MM.1S (cell line): ENCODE measurements at regions not wholly inside any gene's neighbourhood (a gene's known extent, or its start where the extent isn't known, plus 50 kb on each side); places are given as distances from the start of the nearest gene placed in this dataset.

Experiments used
- DNase-seq: peaks from one replicate; pipeline ENCODE4 v3.0.0-alpha.2; 2015
- H2AFZ ChIP-seq: fragments of 300-600 bp; sonication (generic); 2 replicates; pipeline ENCODE4 v1.6.0; 2016; ENCODE audit warnings: antibody characterized with exemption, low read length
- H3F3A ChIP-seq: fragments of 300-600 bp; sonication (generic); 2 replicates; pipeline ENCODE4 v1.6.1; 2016; ENCODE audit warnings: mild to moderate bottlenecking, antibody characterized with exemption, low read length, moderate library complexity, mixed read lengths; ENCODE audit not compliant: insufficient read depth
- H3K27ac ChIP-seq: fragments of 300-600 bp; sonication (generic); 2 replicates; pipeline ENCODE4 v1.5.1; 2016; ENCODE audit warnings: mild to moderate bottlenecking, low read length
- H3K27me3 ChIP-seq: fragments of 300-600 bp; sonication (generic); replicated peaks from 2 replicates; pipeline ENCODE4 v1.6.0; 2016; ENCODE audit warnings: low read length; ENCODE audit not compliant: insufficient read depth
- H3K36me3 ChIP-seq: fragments of 300-600 bp; sonication (generic); replicated peaks from 2 replicates; pipeline ENCODE4 v1.6.1; 2016; ENCODE audit warnings: mild to moderate bottlenecking, low read length, mixed read lengths; ENCODE audit not compliant: insufficient read depth
- H3K4me1 ChIP-seq: fragments of 300-600 bp; sonication (generic); 2 replicates; pipeline ENCODE4 v1.6.1; 2016; ENCODE audit warnings: low read length, mixed read lengths
- H3K4me2 ChIP-seq: fragments of 300-600 bp; sonication (generic); 2 replicates; pipeline ENCODE4 v1.6.0; 2016; ENCODE audit warnings: low read depth, low read length
- H3K4me3 ChIP-seq: fragments of 300-600 bp; sonication (generic); 2 replicates; pipeline ENCODE4 v1.5.1; 2016; ENCODE audit warnings: low read length, mixed read lengths
- H3K79me2 ChIP-seq: fragments of 300-600 bp; sonication (generic); 2 replicates; pipeline ENCODE4 v1.6.1; 2016; ENCODE audit warnings: mixed run types, low read length, mixed read lengths
- H3K9ac ChIP-seq: fragments of 300-600 bp; sonication (generic); 2 replicates; pipeline ENCODE4 v1.6.1; 2016; ENCODE audit warnings: low read length, mixed read lengths
- H3K9me2 ChIP-seq: fragments of 300-600 bp; sonication (generic); replicated peaks from 2 replicates; pipeline ENCODE4 v1.6.1; 2016; ENCODE audit warnings: mild to moderate bottlenecking, low read length, mixed read lengths; ENCODE audit not compliant: insufficient read depth
- H3K9me3 ChIP-seq: fragments of 300-600 bp; sonication (generic); replicated peaks from 2 replicates; pipeline ENCODE4 v1.6.1; 2016; ENCODE audit warnings: mild to moderate bottlenecking, low read length, mixed read lengths; ENCODE audit not compliant: insufficient read depth
- H4K20me1 ChIP-seq: fragments of 300-600 bp; sonication (generic); 2 replicates; pipeline ENCODE4 v1.6.1; 2016; ENCODE audit warnings: mild to moderate bottlenecking, low read length, moderate library complexity, mixed read lengths; ENCODE audit not compliant: insufficient read depth
- CTCF ChIP-seq: fragments of 300-600 bp; sonication (generic); IDR thresholded peaks from 2 replicates; pipeline ENCODE4 v1.5.1; 2016; ENCODE audit warnings: antibody characterized with exemption, low read length, mixed read lengths
- EZH2 ChIP-seq: fragments of 300-600 bp; sonication (generic); optimal IDR thresholded peaks from 2 replicates; pipeline ENCODE3; 2017; ENCODE audit warnings: low read depth, mild to moderate bottlenecking, antibody characterized with exemption, low read length, mixed read lengths
- EZH2phosphoT487 ChIP-seq: fragments of 300-600 bp; sonication (generic); IDR thresholded peaks from 2 replicates; pipeline ENCODE4 v1.6.1; 2018; ENCODE audit warnings: antibody characterized with exemption, low read length

GRCh38 chr9:3676766-3677165, 151.0 kb upstream of the RFX3 start:
- Histone ChIP-seq H3K9me2 (no peaks in the 10 kb centered on the region), H3K27ac (no peak overlapping the region), H3K79me2 (no peaks in the 10 kb centered on the region), H3K4me3 (no peak overlapping the region), H3K4me2 (no peak overlapping the region), H2AFZ (no peak overlapping the region), H3K36me3 (no peaks in the 10 kb centered on the region), H3K27me3 (no peaks in the 10 kb centered on the region), H3K4me1 (no peaks in the 10 kb centered on the region), H3K9me3 (no peaks in the 10 kb centered on the region), H3K9ac (no peak overlapping the region), H4K20me1 (no peaks in the 10 kb centered on the region), H3F3A (no peaks in the 10 kb centered on the region)
- DNase-seq, result no peak
- TF ChIP-seq CTCF, result no peak
- no peak for TF ChIP-seq EZH2
- TF ChIP-seq EZH2phosphoT487, result no peak

- Histone ChIP-seq H3K9ac (no peak overlapping the region), H3K4me3 (no peak overlapping the region), H2AFZ (no peak overlapping the region), H3F3A (no peaks in the 10 kb centered on the region), H3K27ac (no peak overlapping the region), H3K4me1 (no peaks in the 10 kb centered on the region), H3K79me2 (no peaks in the 10 kb centered on the region), H3K4me2 (no peak overlapping the region), H3K9me3 (no peaks in the 10 kb centered on the region), H3K36me3 (no peaks in the 10 kb centered on the region), H3K9me2 (no peaks in the 10 kb centered on the region), H4K20me1 (no peaks in the 10 kb centered on the region), H3K27me3 (no peaks in the 10 kb centered on the region)
- TF ChIP-seq CTCF (no peak), EZH2 (no peak), EZH2phosphoT487 (no peak)
- no peak for DNase-seq
Observed at GRCh38 chr9:3675946-3676345, 150.1 kb upstream of the RFX3 start.

GRCh38 chr9:3674561-3674960, 148.8 kb upstream of the RFX3 start:
- no peaks in the 10 kb centered on the region for H3K27me3 ChIP-seq
- no peak overlapping the region for H3K27ac ChIP-seq
- no peak for TF ChIP-seq EZH2
- H3F3A ChIP-seq, result no peaks in the 10 kb centered on the region
- H3K79me2 ChIP-seq, result no peaks in the 10 kb centered on the region
- no peaks in the 10 kb centered on the region for H3K36me3 ChIP-seq
- no peak overlapping the region for H3K4me2 ChIP-seq
- no peak for DNase-seq
- H3K9me3 ChIP-seq, result no peaks in the 10 kb centered on the region
- H2AFZ ChIP-seq, result no peak overlapping the region
- no peak overlapping the region for H3K4me3 ChIP-seq
- no peaks in the 10 kb centered on the region for H4K20me1 ChIP-seq
- no peaks in the 10 kb centered on the region for H3K9me2 ChIP-seq
- H3K9ac ChIP-seq, result no peak overlapping the region
- H3K4me1 ChIP-seq, result no peaks in the 10 kb centered on the region

GRCh38 chr9:3672399-3672798, 146.6 kb upstream of the RFX3 start:
- Histone ChIP-seq H3K4me1 (no peaks in the 10 kb centered on the region), H2AFZ (no peak overlapping the region), H3K4me2 (no peak overlapping the region), H3K79me2 (no peaks in the 10 kb centered on the region), H3F3A (no peaks in the 10 kb centered on the region), H3K27ac (no peak overlapping the region), H3K9me3 (no peaks in the 10 kb centered on the region), H4K20me1 (no peaks in the 10 kb centered on the region), H3K27me3 (no peaks in the 10 kb centered on the region), H3K9me2 (no peaks in the 10 kb centered on the region), H3K9ac (no peak overlapping the region), H3K36me3 (no peaks in the 10 kb centered on the region), H3K4me3 (no peak overlapping the region)
- DNase-seq, result no peak
- TF ChIP-seq CTCF (no peak), EZH2phosphoT487 (no peak), EZH2 (no peak)
